Lower lobe of right lung (tissue), 2 donors: ENCODE measurements at regions not wholly inside any gene's neighbourhood (a gene's known extent, or its start where the extent isn't known, plus 50 kb on each side); places are given as distances from the start of the nearest gene placed in this dataset.

Source experiments
- ATAC-seq, 2 donors: fragments of 200-7000 bp; cut with Tn5 transposase; one replicate each; pipeline ENCODE4 v1.9.1; 2020 to 2022; ENCODE audit warnings: mild to moderate bottlenecking in 2 of 2, moderate library complexity in 2 of 2
- DNase-seq: peaks from one replicate; pipeline ENCODE4 v3.0.0-alpha.2; 2020
- H3K27ac ChIP-seq: fragments of 200-600 bp; one replicate; pipeline ENCODE4 v1.8.0; 2022
- H3K27me3 ChIP-seq: fragments of 200-600 bp; one replicate; pipeline ENCODE4 v1.8.0; 2022; ENCODE audit warnings: low read depth
- H3K36me3 ChIP-seq: fragments of 200-600 bp; one replicate; pipeline ENCODE4 v1.8.0; 2022; ENCODE audit warnings: mild to moderate bottlenecking
- H3K4me1 ChIP-seq: fragments of 200-600 bp; one replicate; pipeline ENCODE4 v1.8.0; 2022
- H3K4me3 ChIP-seq: fragments of 200-600 bp; one replicate; pipeline ENCODE4 v1.8.0; 2022; ENCODE audit warnings: mild to moderate bottlenecking
- H3K9me3 ChIP-seq: fragments of 200-600 bp; one replicate; pipeline ENCODE4 v1.8.0; 2022
- CTCF ChIP-seq: fragments of 200-600 bp; IDR thresholded peaks from one replicate; pipeline ENCODE4 v1.8.0; 2022; ENCODE audit warnings: antibody characterized with exemption, mild to moderate bottlenecking
- intact Hi-C: fragments of 100-400 bp; cut with DNase I; formaldehyde crosslinking; loops from one replicate; pipeline ENCODE4 v1.11.0; 2022
- donor health status: DM: no; HTN: yes; CAD: no; lungs with severe emphysema.

GRCh38 chr2:117537032-117537431 lies 277.5 kb upstream of the DDX18 start:
- H3K27me3 ChIP-seq, result no peaks in the 10 kb centered on the region
- peaks cover 3% of the 10 kb centered on the region for H3K9me3 ChIP-seq
- no peak for DNase-seq
- TF ChIP-seq CTCF, result no peak
- no peak for ATAC-seq
- H3K4me3 ChIP-seq, result no peak overlapping the region
- no peaks in the 10 kb centered on the region for H3K4me1 ChIP-seq
- intact Hi-C loops, result no loop called here
- no peak overlapping the region for H3K27ac ChIP-seq
- H3K36me3 ChIP-seq, result no peaks in the 10 kb centered on the region

- Histone ChIP-seq H3K4me3 (no peak overlapping the region), H3K4me1 (no peaks in the 10 kb centered on the region), H3K27me3 (no peaks in the 10 kb centered on the region), H3K9me3 (no peaks in the 10 kb centered on the region), H3K27ac (no peak overlapping the region), H3K36me3 (no peaks in the 10 kb centered on the region)
- intact Hi-C loops, result no loop called here
- ATAC-seq, result no peak
- no peak for DNase-seq
- no peak for TF ChIP-seq CTCF
These were observed 262.6 kb upstream of the DDX18 start for GRCh38 chr2:117551858-117552257.

GRCh38 chr2:117553448-117553847 lies 261.0 kb upstream of the DDX18 start:
- Histone ChIP-seq H3K27ac (no peak overlapping the region), H3K4me1 (no peaks in the 10 kb centered on the region), H3K4me3 (no peak overlapping the region), H3K36me3 (no peaks in the 10 kb centered on the region), H3K27me3 (no peaks in the 10 kb centered on the region), H3K9me3 (no peaks in the 10 kb centered on the region)
- ATAC-seq (no peak), DNase-seq (no peak)
- TF ChIP-seq CTCF, result no peak
- intact Hi-C loops, result no loop called here

GRCh38 chr2:117555965-117556364 lies 258.5 kb upstream of the DDX18 start:
- ATAC-seq (no peak), DNase-seq (no peak)
- no peak overlapping the region for H3K27ac ChIP-seq
- no peaks in the 10 kb centered on the region for H3K36me3 ChIP-seq
- H3K9me3 ChIP-seq, result no peaks in the 10 kb centered on the region
- intact Hi-C loops, result no loop called here
- H3K4me1 ChIP-seq, result no peaks in the 10 kb centered on the region
- no peaks in the 10 kb centered on the region for H3K27me3 ChIP-seq
- no peak for TF ChIP-seq CTCF
- no peak overlapping the region for H3K4me3 ChIP-seq

- DNase-seq (no peak), ATAC-seq (no peak)
- Histone ChIP-seq H3K36me3 (no peaks in the 10 kb centered on the region), H3K4me3 (no peak overlapping the region), H3K4me1 (no peaks in the 10 kb centered on the region), H3K27ac (no peak overlapping the region), H3K9me3 (no peaks in the 10 kb centered on the region), H3K27me3 (no peaks in the 10 kb centered on the region)
- intact Hi-C loops, result no loop called here
- no peak for TF ChIP-seq CTCF
These were observed 256.9 kb upstream of the DDX18 start for GRCh38 chr2:117557626-117558025.

- no peaks in the 10 kb centered on the region for H3K9me3 ChIP-seq
- no peak for TF ChIP-seq CTCF
- H3K36me3 ChIP-seq, result no peaks in the 10 kb centered on the region
- no peaks in the 10 kb centered on the region for H3K27me3 ChIP-seq
- DNase-seq (no peak), ATAC-seq (no peak)
- intact Hi-C loops, result no loop called here
- H3K27ac ChIP-seq, result no peak overlapping the region
- no peak overlapping the region for H3K4me3 ChIP-seq
- no peaks in the 10 kb centered on the region for H3K4me1 ChIP-seq
These were observed 251.8 kb upstream of the DDX18 start for GRCh38 chr2:117562654-117563053.
